Parathyroid adenoma (tissue), 2 donors: ENCODE measurements at regions not wholly inside any gene's neighbourhood (a gene's known extent, or its start where the extent isn't known, plus 50 kb on each side); places are given as distances from the start of the nearest gene placed in this dataset.

Source experiments
- H2AFZ ChIP-seq: fragments of 300-600 bp; sonication (generic); one replicate; pipeline ENCODE4 v1.7.0; 2017; ENCODE audit warnings: antibody characterized with exemption, mild to moderate bottlenecking
- H3K27ac ChIP-seq: fragments of 300-600 bp; sonication (generic); one replicate; pipeline ENCODE4 v1.7.0; 2017
- H3K27me3 ChIP-seq: fragments of 300-600 bp; sonication (generic); one replicate; pipeline ENCODE4 v1.7.0; 2017; ENCODE audit warnings: low read length; ENCODE audit not compliant: control insufficient read depth, insufficient read depth
- H3K36me3 ChIP-seq: fragments of 300-600 bp; sonication (generic); one replicate; pipeline ENCODE4 v1.7.0; 2017; ENCODE audit warnings: low read length; ENCODE audit not compliant: control insufficient read depth, insufficient read depth
- H3K4me1 ChIP-seq: fragments of 300-600 bp; sonication (generic); one replicate; pipeline ENCODE4 v1.7.0; 2017; ENCODE audit warnings: control low read depth
- H3K4me2 ChIP-seq: fragments of 300-600 bp; sonication (generic); one replicate; pipeline ENCODE4 v1.7.0; 2017; ENCODE audit warnings: low read length
- H3K4me3 ChIP-seq: fragments of 300-600 bp; sonication (generic); one replicate; pipeline ENCODE4 v1.7.0; 2017; ENCODE audit warnings: low read depth, low read length
- H3K79me2 ChIP-seq: fragments of 300-600 bp; sonication (generic); one replicate; pipeline ENCODE4 v1.7.0; 2017; ENCODE audit warnings: control low read depth
- H3K9ac ChIP-seq: fragments of 300-600 bp; sonication (generic); one replicate; pipeline ENCODE4 v1.7.0; 2017; ENCODE audit warnings: mild to moderate bottlenecking
- H3K9me3 ChIP-seq: fragments of 300-600 bp; sonication (generic); one replicate; pipeline ENCODE4 v1.7.0; 2017; ENCODE audit warnings: low read length; ENCODE audit not compliant: control insufficient read depth
- CTCF ChIP-seq: fragments of 300-600 bp; sonication (generic); IDR thresholded peaks from one replicate; pipeline ENCODE4 v1.7.0; 2017; ENCODE audit warnings: antibody characterized with exemption, mild to moderate bottlenecking
- donor health status: primary hyperparathyroidism.

GRCh38 chr22:48209473-48210197, 1447.2 kb downstream of the TBC1D22A start:
- Histone ChIP-seq H3K9me3 (no peaks in the 10 kb centered on the region), H3K9ac (no peak overlapping the region), H3K4me2 (no peak overlapping the region), H3K4me3 (no peak overlapping the region), H3K79me2 (no peaks in the 10 kb centered on the region), H3K27me3 (no peaks in the 10 kb centered on the region), H3K36me3 (no peaks in the 10 kb centered on the region), H3K4me1 (no peaks in the 10 kb centered on the region), H3K27ac (no peak overlapping the region), H2AFZ (no peak overlapping the region)
- TF ChIP-seq CTCF = no peak

GRCh38 chr22:48208894-48209293, 1446.4 kb downstream of the TBC1D22A start:
- Histone ChIP-seq H3K79me2 (no peaks in the 10 kb centered on the region), H3K27me3 (no peaks in the 10 kb centered on the region), H3K4me3 (no peak overlapping the region), H3K4me2 (no peak overlapping the region), H3K36me3 (no peaks in the 10 kb centered on the region), H3K9ac (no peak overlapping the region), H3K27ac (no peak overlapping the region), H3K9me3 (no peaks in the 10 kb centered on the region), H2AFZ (no peak overlapping the region), H3K4me1 (no peaks in the 10 kb centered on the region)
- no peak for TF ChIP-seq CTCF

- Histone ChIP-seq H3K4me3 (no peak overlapping the region), H3K9me3 (no peaks in the 10 kb centered on the region), H3K36me3 (no peaks in the 10 kb centered on the region), H3K79me2 (no peaks in the 10 kb centered on the region), H3K4me2 (no peak overlapping the region), H3K4me1 (no peaks in the 10 kb centered on the region), H3K9ac (no peak overlapping the region), H3K27me3 (no peaks in the 10 kb centered on the region), H2AFZ (no peak overlapping the region), H3K27ac (no peak overlapping the region)
- TF ChIP-seq CTCF = no peak
Measured at GRCh38 chr22:48207919-48208535, 1445.6 kb downstream of the TBC1D22A start.

GRCh38 chr22:48205790-48206189, 1443.3 kb downstream of the TBC1D22A start:
- no peak overlapping the region for H3K4me3 ChIP-seq
- H3K79me2 ChIP-seq = no peaks in the 10 kb centered on the region
- no peak for TF ChIP-seq CTCF
- no peak overlapping the region for H3K9ac ChIP-seq
- no peaks in the 10 kb centered on the region for H3K27me3 ChIP-seq
- no peak overlapping the region for H3K4me2 ChIP-seq
- H3K36me3 ChIP-seq = no peaks in the 10 kb centered on the region
- no peak overlapping the region for H3K27ac ChIP-seq
- H3K9me3 ChIP-seq = no peaks in the 10 kb centered on the region
- no peak overlapping the region for H2AFZ ChIP-seq
- H3K4me1 ChIP-seq = no peaks in the 10 kb centered on the region

GRCh38 chr22:48205161-48205560, 1442.7 kb downstream of the TBC1D22A start:
- no peak overlapping the region for H3K27ac ChIP-seq
- H3K79me2 ChIP-seq = no peaks in the 10 kb centered on the region
- H3K9ac ChIP-seq = no peak overlapping the region
- no peaks in the 10 kb centered on the region for H3K27me3 ChIP-seq
- H3K4me3 ChIP-seq = no peak overlapping the region
- TF ChIP-seq CTCF = no peak
- H2AFZ ChIP-seq = no peak overlapping the region
- no peaks in the 10 kb centered on the region for H3K4me1 ChIP-seq
- H3K9me3 ChIP-seq = no peaks in the 10 kb centered on the region
- no peaks in the 10 kb centered on the region for H3K36me3 ChIP-seq
- H3K4me2 ChIP-seq = no peak overlapping the region
